ENCODE measurements at regions not wholly inside any gene's neighbourhood (a gene's known extent, or its start where the extent isn't known, plus 50 kb on each side); places are given as distances from the start of the nearest gene placed in this dataset.
A peak's percentile ranks its signal among the peaks of the same experiment; 100 is the strongest.

GRCh38 chr13:40496035-40496810 is 170.2 kb downstream of the FOXO1 start:
- DNase-seq (ENCODE audit: low spot score) = no peak

DNA sequence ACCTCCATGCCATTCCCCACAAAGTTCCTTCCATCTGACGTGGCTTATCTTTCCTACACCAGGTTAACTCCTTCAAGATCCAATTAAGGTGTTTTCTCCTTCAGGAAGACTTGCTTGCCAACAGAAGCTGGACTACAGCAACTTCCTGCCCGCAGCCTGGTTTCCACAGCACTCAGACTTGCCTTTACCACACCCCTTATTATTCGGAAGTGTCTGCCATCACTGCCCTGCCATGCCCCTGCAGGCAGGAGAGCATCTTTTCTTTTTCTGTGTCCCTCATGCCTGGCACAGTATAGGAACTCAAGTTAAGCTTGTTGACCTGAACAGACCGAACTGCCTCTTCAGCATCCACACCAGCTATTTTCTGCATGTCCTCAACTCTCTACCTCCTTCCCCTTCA is 168.0 kb downstream of the FOXO1 start:
- DNase-seq (ENCODE audit: low spot score) = no peak

DNA sequence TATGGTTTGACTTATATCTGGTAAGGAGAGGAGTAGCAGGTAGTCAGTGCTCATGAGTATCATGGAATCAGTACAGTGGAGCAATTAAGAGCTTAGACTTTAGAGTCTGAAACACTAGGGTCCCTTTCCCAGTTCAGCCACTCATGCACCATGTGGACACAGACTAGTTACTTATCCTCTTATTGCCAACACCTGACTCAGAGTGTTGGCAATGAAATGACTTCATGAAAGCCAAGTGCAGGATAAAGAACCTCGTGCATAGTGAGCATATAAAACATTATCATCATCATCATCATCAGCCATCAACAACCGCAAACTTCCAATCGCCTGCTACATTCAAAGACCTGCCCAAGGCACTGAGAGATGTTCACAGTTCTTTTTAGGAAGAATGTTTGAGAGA is 164.2 kb downstream of the FOXO1 start:
- no peak for DNase-seq (ENCODE audit: low spot score)

DNA sequence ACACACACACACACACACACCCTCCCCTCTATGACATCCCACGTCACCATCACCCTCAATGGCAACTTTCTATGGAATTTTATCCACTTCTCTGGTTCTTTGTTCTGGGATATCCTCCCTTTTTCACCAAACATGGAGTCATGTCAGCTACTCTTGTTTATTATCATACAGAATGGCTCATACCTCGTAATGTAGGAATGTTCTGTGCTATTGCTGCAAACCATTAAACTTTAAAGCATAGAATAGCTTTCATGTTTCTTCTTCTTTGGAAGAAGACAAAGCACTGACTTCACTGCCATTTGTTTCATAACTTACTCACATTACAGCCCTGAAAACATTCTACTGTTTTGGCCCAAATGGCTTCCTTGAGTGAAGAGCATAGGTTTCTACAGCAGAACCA is 163.4 kb downstream of the FOXO1 start:
- no peak for DNase-seq (ENCODE audit: low spot score)

DNA sequence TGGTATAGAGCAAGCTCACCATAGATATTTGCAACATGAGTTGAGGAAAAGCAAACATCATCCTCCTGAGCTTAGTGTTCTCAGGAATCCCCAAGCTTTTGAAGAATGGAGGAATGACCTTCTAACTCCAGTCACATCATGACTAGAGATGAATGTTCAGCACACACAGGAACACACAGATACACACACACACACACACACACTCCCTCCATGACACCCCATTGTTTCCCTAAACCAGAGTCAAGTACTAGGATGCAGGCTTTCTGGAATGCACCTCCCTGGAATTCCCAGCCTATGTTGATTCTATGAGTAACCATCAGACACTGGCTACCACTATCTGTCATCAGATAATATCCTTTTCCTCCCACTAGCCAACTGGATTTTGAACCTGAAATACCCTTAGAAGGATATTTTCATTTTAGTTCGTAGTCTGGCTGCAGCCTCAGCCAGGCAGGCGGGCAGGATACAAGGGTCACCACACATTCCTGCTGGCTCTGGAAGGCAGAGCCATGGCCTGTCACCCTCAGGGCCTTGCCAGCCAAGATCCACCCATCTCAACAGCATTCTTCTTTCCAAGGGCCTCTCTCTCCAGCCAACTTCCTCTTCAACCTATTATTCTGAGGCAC is 162.4 kb downstream of the FOXO1 start:
- peak; percentile 87 for DNase-seq (ENCODE audit: low spot score)

- DNase-seq (ENCODE audit: low spot score) = no peak
These were observed 161.8 kb downstream of the FOXO1 start for GRCh38 chr13:40504641-40505040.

- DNase-seq (ENCODE audit: low spot score) = no peak
These were observed 161.2 kb downstream of the FOXO1 start for GRCh38 chr13:40505196-40505595.
